ENCODE measurements at regions not wholly inside any gene's neighbourhood (a gene's known extent, or its start where the extent isn't known, plus 50 kb on each side); places are given as distances from the start of the nearest gene placed in this dataset.

DNA sequence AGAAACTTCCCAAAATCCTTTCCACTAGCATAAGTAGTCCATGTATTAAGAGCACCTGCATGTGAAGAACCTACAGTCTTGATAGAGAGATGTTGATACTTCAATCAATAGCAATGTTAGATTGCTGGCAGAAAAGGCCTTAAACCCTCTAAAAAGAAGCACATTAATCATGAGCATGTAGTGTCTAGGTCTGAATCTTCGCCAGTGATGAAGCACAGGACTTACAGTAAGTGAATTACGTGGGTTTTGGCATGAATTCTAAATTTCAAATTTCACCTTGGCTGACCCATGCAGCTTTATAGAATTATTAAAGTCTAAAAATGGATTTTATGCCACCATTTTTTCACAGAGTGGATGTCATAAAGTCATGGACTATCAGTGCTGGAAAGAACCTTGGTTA lies 791.6 kb upstream of the NOVA1 start:
- DNase-seq (ENCODE audit: low read depth) = no peak
- Histone ChIP-seq H3K36me3 (ENCODE audit: control insufficient read depth, insufficient read depth, low read length) (no peaks in the 10 kb centered on the region), H3K4me3 (ENCODE audit: low read depth, low read length) (no peak overlapping the region), H3K27me3 (ENCODE audit: control insufficient read depth, insufficient read depth, low read length) (no peaks in the 10 kb centered on the region)
- TF ChIP-seq, protein P1, sequence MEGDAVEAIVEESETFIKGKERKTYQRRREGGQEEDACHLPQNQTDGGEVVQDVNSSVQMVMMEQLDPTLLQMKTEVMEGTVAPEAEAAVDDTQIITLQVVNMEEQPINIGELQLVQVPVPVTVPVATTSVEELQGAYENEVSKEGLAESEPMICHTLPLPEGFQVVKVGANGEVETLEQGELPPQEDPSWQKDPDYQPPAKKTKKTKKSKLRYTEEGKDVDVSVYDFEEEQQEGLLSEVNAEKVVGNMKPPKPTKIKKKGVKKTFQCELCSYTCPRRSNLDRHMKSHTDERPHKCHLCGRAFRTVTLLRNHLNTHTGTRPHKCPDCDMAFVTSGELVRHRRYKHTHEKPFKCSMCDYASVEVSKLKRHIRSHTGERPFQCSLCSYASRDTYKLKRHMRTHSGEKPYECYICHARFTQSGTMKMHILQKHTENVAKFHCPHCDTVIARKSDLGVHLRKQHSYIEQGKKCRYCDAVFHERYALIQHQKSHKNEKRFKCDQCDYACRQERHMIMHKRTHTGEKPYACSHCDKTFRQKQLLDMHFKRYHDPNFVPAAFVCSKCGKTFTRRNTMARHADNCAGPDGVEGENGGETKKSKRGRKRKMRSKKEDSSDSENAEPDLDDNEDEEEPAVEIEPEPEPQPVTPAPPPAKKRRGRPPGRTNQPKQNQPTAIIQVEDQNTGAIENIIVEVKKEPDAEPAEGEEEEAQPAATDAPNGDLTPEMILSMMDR (IDR thresholded peaks at IDR 0.05; ENCODE audit: insufficient read depth, low read length, severe bottlenecking) = no peak
- no peak for FAIRE-seq

DNA sequence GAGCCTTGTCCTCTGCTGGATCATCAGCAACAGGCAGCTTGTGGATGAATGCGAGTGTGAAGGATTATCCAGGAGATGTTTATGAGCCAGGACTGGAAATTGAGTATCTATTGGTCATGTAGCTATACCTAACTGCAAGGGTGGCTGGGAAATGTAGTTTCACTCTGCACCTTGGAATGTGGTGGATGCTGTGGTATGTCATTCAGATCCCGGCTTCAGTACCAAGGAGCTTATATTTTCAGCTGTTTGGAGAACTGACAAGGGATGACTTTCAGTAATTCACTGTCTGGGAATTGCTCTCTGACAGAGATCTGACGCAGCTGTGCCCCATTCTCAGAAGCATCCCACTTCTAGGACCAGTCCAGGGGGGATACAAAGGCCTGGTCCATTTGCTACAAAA lies 792.3 kb upstream of the NOVA1 start:
- TF ChIP-seq, protein P1 (IDR thresholded peaks at IDR 0.05; ENCODE audit: insufficient read depth, low read length, severe bottlenecking) = no peak
- no peaks in the 10 kb centered on the region for H3K36me3 ChIP-seq (ENCODE audit: control insufficient read depth, insufficient read depth, low read length)
- no peak for FAIRE-seq
- no peak for DNase-seq (ENCODE audit: low read depth)
- no peaks in the 10 kb centered on the region for H3K27me3 ChIP-seq (ENCODE audit: control insufficient read depth, insufficient read depth, low read length)
- H3K4me3 ChIP-seq (ENCODE audit: low read depth, low read length) = no peak overlapping the region

DNA sequence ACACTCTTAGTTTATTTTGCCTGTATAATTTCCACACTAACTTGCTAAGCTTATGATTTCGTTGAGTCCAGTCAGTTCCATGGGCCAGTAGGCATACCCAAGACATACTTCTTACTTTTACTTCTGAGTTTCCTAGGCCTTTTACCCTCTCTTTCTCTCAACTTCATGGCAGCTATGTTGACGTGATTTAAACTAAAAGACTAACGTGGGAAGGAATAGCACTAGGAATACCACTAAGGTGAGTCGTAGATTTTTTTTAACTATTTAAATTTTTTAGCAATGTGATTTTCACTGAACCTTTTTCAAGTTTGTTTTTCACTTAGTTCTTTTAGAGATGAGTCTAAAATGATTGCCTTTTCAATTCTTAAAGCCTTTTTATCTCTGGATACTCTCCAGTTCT lies 793.5 kb upstream of the NOVA1 start:
- H3K36me3 ChIP-seq (ENCODE audit: control insufficient read depth, insufficient read depth, low read length) = no peaks in the 10 kb centered on the region
- H3K4me3 ChIP-seq (ENCODE audit: low read depth, low read length) = no peak overlapping the region
- DNase-seq (ENCODE audit: low read depth) (no peak), FAIRE-seq (no peak)
- no peaks in the 10 kb centered on the region for H3K27me3 ChIP-seq (ENCODE audit: control insufficient read depth, insufficient read depth, low read length)
- TF ChIP-seq, protein P1 (IDR thresholded peaks at IDR 0.05; ENCODE audit: insufficient read depth, low read length, severe bottlenecking) = no peak

DNA sequence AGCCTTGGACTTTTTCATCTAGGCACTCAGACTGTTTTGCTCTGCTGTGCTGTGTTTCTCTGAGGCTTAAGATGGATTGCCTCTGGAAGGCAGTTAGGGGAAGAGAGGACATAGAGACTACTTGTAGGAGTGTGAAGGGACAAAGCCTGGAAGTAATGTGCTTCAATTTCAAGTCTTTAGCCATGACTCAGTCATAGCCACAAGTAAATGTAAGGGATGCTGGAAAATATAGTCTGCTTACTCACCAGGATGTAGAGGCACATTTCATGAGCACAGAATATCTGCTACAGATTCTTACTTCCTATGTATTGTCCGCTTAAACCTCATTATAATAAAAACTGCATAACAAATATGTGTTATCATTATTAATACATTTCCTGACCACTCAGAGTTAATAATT lies 794.3 kb upstream of the NOVA1 start:
- Histone ChIP-seq H3K27me3 (ENCODE audit: control insufficient read depth, insufficient read depth, low read length) (no peaks in the 10 kb centered on the region), H3K4me3 (ENCODE audit: low read depth, low read length) (no peak overlapping the region), H3K36me3 (ENCODE audit: control insufficient read depth, insufficient read depth, low read length) (no peaks in the 10 kb centered on the region)
- TF ChIP-seq, protein P1 (IDR thresholded peaks at IDR 0.05; ENCODE audit: insufficient read depth, low read length, severe bottlenecking) = no peak
- FAIRE-seq (no peak), DNase-seq (ENCODE audit: low read depth) (no peak)

DNA sequence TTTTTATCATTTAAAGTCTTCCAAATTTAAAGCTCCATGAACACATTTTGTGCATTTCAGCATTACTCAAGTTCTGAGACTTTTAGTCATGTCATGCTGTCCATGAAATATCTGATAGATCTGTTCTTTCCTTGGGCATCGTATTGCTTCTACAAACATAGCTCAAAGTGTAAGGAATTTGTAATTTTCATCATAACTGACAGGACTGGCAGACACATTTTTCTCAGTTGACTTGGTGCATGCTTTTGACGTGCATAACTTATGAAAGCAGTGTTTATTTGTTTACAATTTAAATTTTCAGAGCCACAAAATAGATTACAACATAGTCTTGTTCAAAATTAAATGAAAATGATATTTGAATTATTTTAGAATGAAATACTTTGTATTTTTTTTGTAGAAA lies 812.1 kb upstream of the NOVA1 start:
- H3K4me3 ChIP-seq (ENCODE audit: low read depth, low read length) = no peak overlapping the region
- TF ChIP-seq, protein P1 (IDR thresholded peaks at IDR 0.05; ENCODE audit: insufficient read depth, low read length, severe bottlenecking) = no peak
- FAIRE-seq (no peak), DNase-seq (ENCODE audit: low read depth) (no peak)
- no peaks in the 10 kb centered on the region for H3K27me3 ChIP-seq (ENCODE audit: control insufficient read depth, insufficient read depth, low read length)
- H3K36me3 ChIP-seq (ENCODE audit: control insufficient read depth, insufficient read depth, low read length) = no peaks in the 10 kb centered on the region

DNA sequence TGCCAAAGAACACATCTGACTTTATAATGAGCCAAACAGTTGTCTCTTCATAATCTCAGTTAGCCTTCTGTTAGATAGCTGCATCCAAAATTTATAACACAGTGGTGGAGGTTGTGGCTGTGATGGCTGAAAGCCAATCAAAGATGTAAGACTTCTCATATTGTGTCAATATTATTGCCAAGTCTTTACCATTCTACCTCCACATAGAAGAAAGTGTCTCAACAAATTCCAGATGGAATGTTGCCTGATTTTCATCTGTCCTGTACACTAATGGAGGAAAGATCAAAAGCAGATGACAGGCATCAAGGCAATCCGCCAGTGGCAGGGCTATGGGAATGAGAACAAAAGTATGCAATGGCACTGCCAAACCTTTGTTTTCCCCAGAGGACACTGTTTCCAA lies 813.1 kb upstream of the NOVA1 start:
- no peaks in the 10 kb centered on the region for H3K36me3 ChIP-seq (ENCODE audit: control insufficient read depth, insufficient read depth, low read length)
- no peak for FAIRE-seq
- DNase-seq (ENCODE audit: low read depth) = no peak
- H3K27me3 ChIP-seq (ENCODE audit: control insufficient read depth, insufficient read depth, low read length) = no peaks in the 10 kb centered on the region
- no peak overlapping the region for H3K4me3 ChIP-seq (ENCODE audit: low read depth, low read length)
- TF ChIP-seq, protein P1 (IDR thresholded peaks at IDR 0.05; ENCODE audit: insufficient read depth, low read length, severe bottlenecking) = no peak

Measured in bronchial epithelial cell (primary cell).